HEK293 (cell line): ENCODE measurements at regions not wholly inside any gene's neighbourhood (a gene's known extent, or its start where the extent isn't known, plus 50 kb on each side); places are given as distances from the start of the nearest gene placed in this dataset.

Source experiments
- CTCF ChIP-seq: fragments of 450-650 bp; formaldehyde crosslinking; IDR thresholded peaks from 2 replicates; pipeline ENCODE4 v1.5.1; 2016; ENCODE audit warnings: missing biosample characterization, missing genetic modification characterization
- MEIS1 ChIP-seq: sonication (generic); formaldehyde crosslinking; IDR thresholded peaks from 2 replicates; pipeline ENCODE4 v1.8.1; 2022; ENCODE audit warnings: missing genetic modification reagents, mild to moderate bottlenecking, borderline replicate concordance
- TCF7L2 ChIP-seq: IDR thresholded peaks from 2 replicates; pipeline ENCODE4 v1.6.1; 2011; ENCODE audit warnings: low read depth, mild to moderate bottlenecking, inconsistent platforms, low read length, moderate library complexity, borderline replicate concordance
- ZNF221 ChIP-seq: fragments of 450-650 bp; formaldehyde crosslinking; IDR thresholded peaks from 2 replicates; pipeline ENCODE4 v1.5.1; 2017; ENCODE audit warnings: missing biosample characterization, missing genetic modification characterization, borderline replicate concordance
- ZNF391 ChIP-seq: fragments of 450-650 bp; formaldehyde crosslinking; IDR thresholded peaks from 2 replicates; pipeline ENCODE4 v1.5.1; 2016; ENCODE audit warnings: low read depth, missing biosample characterization, missing genetic modification characterization, borderline replicate concordance
- ZNF513 ChIP-seq: fragments of 450-650 bp; IDR thresholded peaks from 2 replicates; pipeline ENCODE4 v1.5.1; 2018; ENCODE audit warnings: missing biosample characterization, missing genetic modification characterization

- TF ChIP-seq ZNF221 (tag by site-specific recombination): no peak
- no peak for TF ChIP-seq ZNF513
- no peak for TF ChIP-seq MEIS1 (CRISPR knock-in tag)
- no peak for TF ChIP-seq CTCF (tag by site-specific recombination)
- no peak for TF ChIP-seq ZNF391 (tag by site-specific recombination)
- TF ChIP-seq TCF7L2: no peak
These were observed 322.9 kb downstream of the DYSF start for GRCh38 chr2:71776227-71776626.
